PC-3 (cell line): ENCODE measurements at regions not wholly inside any gene's neighbourhood (a gene's known extent, or its start where the extent isn't known, plus 50 kb on each side); places are given as distances from the start of the nearest gene placed in this dataset.

Experiments used
- ATAC-seq: fragments of 200-7000 bp; cut with Tn5 transposase; 2 replicates; pipeline ENCODE4 v1.9.1; 2020; ENCODE audit warnings: mild to moderate bottlenecking, moderate library complexity
- BruUV-seq: library from RNA; stranded (reverse); fragments of 400-500 nt; replicated peaks from 2 replicates; lab custom pipeline; 2021; lab: Mats Ljungman, UMichigan
- CTCF ChIA-PET: fragments of 300-600 bp; sonication (Branson Sonifier 250); formaldehyde crosslinking; loops from one replicate; lab custom pipeline; 2022; ENCODE audit warnings: antibody characterized with exemption; lab: Charles Lee
- POLR2A ChIA-PET: fragments of 300-600 bp; sonication (Branson Sonifier 250); formaldehyde crosslinking; loops from one replicate; lab custom pipeline; 2022; ENCODE audit warnings: antibody characterized with exemption; ENCODE audit not compliant: unreplicated experiment; lab: Charles Lee
- DNase-seq: peaks from one replicate; pipeline ENCODE4 v3.0.0-alpha.2; 2015
- H2AFZ ChIP-seq: fragments of 300-600 bp; sonication (generic); 2 replicates; pipeline ENCODE4 v1.6.0; 2016; ENCODE audit warnings: antibody characterized with exemption, low read length
- H3F3A ChIP-seq: fragments of 300-600 bp; sonication (generic); one replicate; pipeline ENCODE4 v1.6.0; 2017; ENCODE audit warnings: antibody characterized with exemption, low read length, control low read depth, mild to moderate bottlenecking; ENCODE audit not compliant: unreplicated experiment
- H3K27ac ChIP-seq: fragments of 300-600 bp; sonication (generic); 2 replicates; pipeline ENCODE4 v1.5.1; 2016; ENCODE audit warnings: mild to moderate bottlenecking, low read length
- H3K27me3 ChIP-seq: fragments of 300-600 bp; sonication (generic); 2 replicates; pipeline ENCODE4 v1.6.1; 2016; ENCODE audit warnings: low read length, mixed read lengths
- H3K36me3 ChIP-seq: fragments of 300-600 bp; sonication (generic); 2 replicates; pipeline ENCODE4 v1.6.1; 2016; ENCODE audit warnings: low read depth, mixed run types, low read length, mixed read lengths
- H3K4me1 ChIP-seq: fragments of 300-600 bp; sonication (generic); 2 replicates; pipeline ENCODE4 v1.5.1; 2016; ENCODE audit warnings: low read length; ENCODE audit not compliant: insufficient read depth
- H3K4me2 ChIP-seq: fragments of 300-600 bp; sonication (generic); 2 replicates; pipeline ENCODE4 v1.6.0; 2016; ENCODE audit warnings: low read length
- H3K4me3 ChIP-seq: fragments of 300-600 bp; sonication (generic); 2 replicates; pipeline ENCODE4 v1.5.1; 2016; ENCODE audit warnings: mild to moderate bottlenecking, low read length, mixed read lengths
- H3K79me2 ChIP-seq: fragments of 300-600 bp; sonication (generic); 2 replicates; pipeline ENCODE4 v1.6.1; 2017; ENCODE audit warnings: low read length, mixed read lengths
- H3K9ac ChIP-seq: fragments of 300-600 bp; sonication (generic); 2 replicates; pipeline ENCODE4 v1.6.0; 2016; ENCODE audit warnings: mild to moderate bottlenecking, low read length
- H3K9me2 ChIP-seq: fragments of 300-600 bp; sonication (generic); replicated peaks from 2 replicates; pipeline ENCODE4 v1.6.1; 2016; ENCODE audit warnings: mixed run types, low read length, mixed read lengths
- H3K9me3 ChIP-seq: fragments of 300-600 bp; sonication (generic); 2 replicates; pipeline ENCODE4 v1.6.1; 2016; ENCODE audit warnings: low read length, mixed read lengths
- H4K20me1 ChIP-seq: fragments of 300-600 bp; sonication (generic); 2 replicates; pipeline ENCODE4 v1.6.1; 2016; ENCODE audit warnings: low read length, mixed read lengths
- CTCF ChIP-seq: fragments of 300-600 bp; sonication (generic); conservative IDR thresholded peaks from 2 replicates; pipeline ENCODE4 v1.5.1; 2017; ENCODE audit warnings: antibody characterized with exemption, low read depth, mild to moderate bottlenecking, low read length
- EZH2 ChIP-seq: fragments of 300-600 bp; sonication (generic); IDR thresholded peaks from one replicate; pipeline ENCODE4 v1.6.1; 2017; ENCODE audit warnings: antibody characterized with exemption, mild to moderate bottlenecking, low read length; ENCODE audit not compliant: unreplicated experiment
- EZH2phosphoT487 ChIP-seq: fragments of 300-600 bp; sonication (generic); IDR thresholded peaks from 2 replicates; pipeline ENCODE4 v1.6.1; 2018; ENCODE audit warnings: mild to moderate bottlenecking, antibody characterized with exemption, low read length, borderline replicate concordance
- intact Hi-C: fragments of 100-400 bp; cut with micrococcal nuclease; formaldehyde crosslinking; loops from 2 replicates; pipeline ENCODE4 v1.9.0; 2023

- DNase-seq (no peak), ATAC-seq (no peak)
- POLR2A ChIA-PET = no interaction called here
- Histone ChIP-seq H3K27me3 (no peaks in the 10 kb centered on the region), H3K9me3 (no peaks in the 10 kb centered on the region), H3K36me3 (no peaks in the 10 kb centered on the region), H2AFZ (no peak overlapping the region), H4K20me1 (no peaks in the 10 kb centered on the region), H3K4me2 (no peak overlapping the region), H3K9ac (no peak overlapping the region), H3K4me1 (no peaks in the 10 kb centered on the region), H3F3A (no peaks in the 10 kb centered on the region), H3K9me2 (no peaks in the 10 kb centered on the region), H3K79me2 (no peaks in the 10 kb centered on the region), H3K27ac (no peak overlapping the region), H3K4me3 (no peak overlapping the region)
- no TSS peak for BruUV-seq
- intact Hi-C loops = no loop called here
- TF ChIP-seq CTCF (no peak), EZH2 (no peak)
- CTCF ChIA-PET = no interaction called here
These were observed 185.4 kb upstream of the MTMR8 start for GRCh38 chrX:64580605-64581004.

- H3K9ac ChIP-seq = no peak overlapping the region
- H3K4me1 ChIP-seq = no peaks in the 10 kb centered on the region
- no TSS peak for BruUV-seq
- H3K27me3 ChIP-seq = no peaks in the 10 kb centered on the region
- no peaks in the 10 kb centered on the region for H3K36me3 ChIP-seq
- ChIA-PET POLR2A (no interaction called here), CTCF (no interaction called here)
- no peak overlapping the region for H2AFZ ChIP-seq
- no peak overlapping the region for H3K27ac ChIP-seq
- DNase-seq (no peak), ATAC-seq (no peak)
- intact Hi-C loops = no loop called here
- no peaks in the 10 kb centered on the region for H3K9me2 ChIP-seq
- H3K79me2 ChIP-seq = no peaks in the 10 kb centered on the region
- TF ChIP-seq EZH2 = no peak
- TF ChIP-seq CTCF = no peak
- TF ChIP-seq EZH2phosphoT487 = no peak
- H3F3A ChIP-seq = no peaks in the 10 kb centered on the region
- no peak overlapping the region for H3K4me3 ChIP-seq
- H3K4me2 ChIP-seq = no peak overlapping the region
- no peaks in the 10 kb centered on the region for H3K9me3 ChIP-seq
- no peaks in the 10 kb centered on the region for H4K20me1 ChIP-seq
These were observed 184.8 kb upstream of the MTMR8 start for GRCh38 chrX:64580035-64580434.

GRCh38 chrX:64571011-64571410 is 175.8 kb upstream of the MTMR8 start:
- Histone ChIP-seq H3K4me3 (no peak overlapping the region), H3K4me2 (no peak overlapping the region), H2AFZ (no peak overlapping the region), H3F3A (no peaks in the 10 kb centered on the region), H3K79me2 (no peaks in the 10 kb centered on the region), H3K27me3 (no peaks in the 10 kb centered on the region), H3K9ac (no peak overlapping the region), H3K4me1 (no peaks in the 10 kb centered on the region), H3K36me3 (no peaks in the 10 kb centered on the region), H3K27ac (no peak overlapping the region), H4K20me1 (no peaks in the 10 kb centered on the region), H3K9me3 (no peaks in the 10 kb centered on the region), H3K9me2 (no peaks in the 10 kb centered on the region)
- no peak for TF ChIP-seq EZH2phosphoT487
- TF ChIP-seq EZH2 = no peak
- no peak for TF ChIP-seq CTCF
- no peak for ATAC-seq
- CTCF ChIA-PET = no interaction called here
- intact Hi-C loops = no loop called here
- POLR2A ChIA-PET = no interaction called here
- BruUV-seq = no TSS peak
- no peak for DNase-seq
